ENCODE measurements at regions not wholly inside any gene's neighbourhood (a gene's known extent, or its start where the extent isn't known, plus 50 kb on each side); places are given as distances from the start of the nearest gene placed in this dataset.

GRCh38 chrX:55816023-55816422 is 98.5 kb downstream of the RRAGB start:
- TF ChIP-seq CTCF (IDR thresholded peaks at IDR 0.05), result no peak
- no peak for TF ChIP-seq POLR2AphosphoS5 (IDR thresholded peaks at IDR 0.05)
- TF ChIP-seq POLR2A (IDR thresholded peaks at IDR 0.05), result no peak

Measured in transverse colon (tissue), 4 donors.